ENCODE measurements at regions not wholly inside any gene's neighbourhood (a gene's known extent, or its start where the extent isn't known, plus 50 kb on each side); places are given as distances from the start of the nearest gene placed in this dataset.
"Not testable (repeated sequence)": the region's sequence is repeated elsewhere in the genome, so short reads cannot be mapped to it uniquely, and the experiment has no call there.

GRCh38 chr4:101643186-101643837 is 147.2 kb upstream of the BANK1 start:
- TF ChIP-seq NFE2L2 (conservative IDR thresholded peaks at IDR 0.05; ENCODE audit: low read length) (no peak), JUN (IDR thresholded peaks at IDR 0.05) (no peak), NR3C1 (IDR thresholded peaks at IDR 0.05) (no peak), RARB (CRISPR knock-in tag; IDR thresholded peaks at IDR 0.05) (no peak), HOXA7 (CRISPR knock-in tag; IDR thresholded peaks at IDR 0.05) (no peak), ESRRA (IDR thresholded peaks at IDR 0.05; ENCODE audit: borderline replicate concordance, low read length) (no peak), HOXB5 (CRISPR knock-in tag; IDR thresholded peaks at IDR 0.05) (no peak), EHMT2 (IDR thresholded peaks at IDR 0.05; ENCODE audit: low read depth) (no peak), CBX2 (IDR thresholded peaks at IDR 0.05; ENCODE audit: borderline replicate concordance, low read depth) (no peak), EHF (CRISPR knock-in tag; IDR thresholded peaks at IDR 0.05) (no peak), MAX (IDR thresholded peaks at IDR 0.05) (no peak), TFCP2L1 (CRISPR knock-in tag; IDR thresholded peaks at IDR 0.05) (no peak), MAFK (IDR thresholded peaks at IDR 0.05; ENCODE audit: partially characterized antibody) (no peak), MYC (IDR thresholded peaks at IDR 0.05; ENCODE audit: borderline replicate concordance, low read length) (no peak), ZNF302 (CRISPR knock-in tag; IDR thresholded peaks at IDR 0.05) (no peak), MAZ (IDR thresholded peaks at IDR 0.05; ENCODE audit: borderline replicate concordance, low read depth, low read length) (no peak)
- TF ChIP-seq, protein P1, sequence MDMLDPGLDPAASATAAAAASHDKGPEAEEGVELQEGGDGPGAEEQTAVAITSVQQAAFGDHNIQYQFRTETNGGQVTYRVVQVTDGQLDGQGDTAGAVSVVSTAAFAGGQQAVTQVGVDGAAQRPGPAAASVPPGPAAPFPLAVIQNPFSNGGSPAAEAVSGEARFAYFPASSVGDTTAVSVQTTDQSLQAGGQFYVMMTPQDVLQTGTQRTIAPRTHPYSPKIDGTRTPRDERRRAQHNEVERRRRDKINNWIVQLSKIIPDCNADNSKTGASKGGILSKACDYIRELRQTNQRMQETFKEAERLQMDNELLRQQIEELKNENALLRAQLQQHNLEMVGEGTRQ (IDR thresholded peaks at IDR 0.05), result no peak
- TF ChIP-seq, protein P2, sequence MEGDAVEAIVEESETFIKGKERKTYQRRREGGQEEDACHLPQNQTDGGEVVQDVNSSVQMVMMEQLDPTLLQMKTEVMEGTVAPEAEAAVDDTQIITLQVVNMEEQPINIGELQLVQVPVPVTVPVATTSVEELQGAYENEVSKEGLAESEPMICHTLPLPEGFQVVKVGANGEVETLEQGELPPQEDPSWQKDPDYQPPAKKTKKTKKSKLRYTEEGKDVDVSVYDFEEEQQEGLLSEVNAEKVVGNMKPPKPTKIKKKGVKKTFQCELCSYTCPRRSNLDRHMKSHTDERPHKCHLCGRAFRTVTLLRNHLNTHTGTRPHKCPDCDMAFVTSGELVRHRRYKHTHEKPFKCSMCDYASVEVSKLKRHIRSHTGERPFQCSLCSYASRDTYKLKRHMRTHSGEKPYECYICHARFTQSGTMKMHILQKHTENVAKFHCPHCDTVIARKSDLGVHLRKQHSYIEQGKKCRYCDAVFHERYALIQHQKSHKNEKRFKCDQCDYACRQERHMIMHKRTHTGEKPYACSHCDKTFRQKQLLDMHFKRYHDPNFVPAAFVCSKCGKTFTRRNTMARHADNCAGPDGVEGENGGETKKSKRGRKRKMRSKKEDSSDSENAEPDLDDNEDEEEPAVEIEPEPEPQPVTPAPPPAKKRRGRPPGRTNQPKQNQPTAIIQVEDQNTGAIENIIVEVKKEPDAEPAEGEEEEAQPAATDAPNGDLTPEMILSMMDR (IDR thresholded peaks at IDR 0.05), result no peak
- Histone ChIP-seq H3K9me3 (no peaks in the 10 kb centered on the region), H3K4me3 (no peak overlapping the region), H3K4me1 (no peaks in the 10 kb centered on the region), H3K27ac (no peak overlapping the region), H3K4me2 (no peak overlapping the region)
- 88% methylated on average over 2 of the region's 2 CpGs for WGBS (ENCODE audit: missing lambda C conversion rate)
- FAIRE-seq, result no peak
- no peak for DNase-seq (ENCODE audit: low read depth in 1 of 2, low spot score in 1 of 2)
- ATAC-seq, result no peak
- CTCF ChIA-PET, result no interaction called here
- POLR2A ChIA-PET, result no interaction called here

- H3K4me3 ChIP-seq; POLR2A ChIA-PET; DNase-seq (ENCODE audit: low read depth in 1 of 2, low spot score in 1 of 2); CTCF ChIA-PET; H3K9me3 ChIP-seq; ATAC-seq; H3K4me2 ChIP-seq; H3K4me1 ChIP-seq; H3K27ac ChIP-seq; FAIRE-seq: not testable (repeated sequence)
- 60% methylated on average over 3 of the region's 3 CpGs for WGBS (ENCODE audit: missing lambda C conversion rate)
Measured at GRCh38 chr4:101632766-101633165, 157.8 kb upstream of the BANK1 start.

DNA sequence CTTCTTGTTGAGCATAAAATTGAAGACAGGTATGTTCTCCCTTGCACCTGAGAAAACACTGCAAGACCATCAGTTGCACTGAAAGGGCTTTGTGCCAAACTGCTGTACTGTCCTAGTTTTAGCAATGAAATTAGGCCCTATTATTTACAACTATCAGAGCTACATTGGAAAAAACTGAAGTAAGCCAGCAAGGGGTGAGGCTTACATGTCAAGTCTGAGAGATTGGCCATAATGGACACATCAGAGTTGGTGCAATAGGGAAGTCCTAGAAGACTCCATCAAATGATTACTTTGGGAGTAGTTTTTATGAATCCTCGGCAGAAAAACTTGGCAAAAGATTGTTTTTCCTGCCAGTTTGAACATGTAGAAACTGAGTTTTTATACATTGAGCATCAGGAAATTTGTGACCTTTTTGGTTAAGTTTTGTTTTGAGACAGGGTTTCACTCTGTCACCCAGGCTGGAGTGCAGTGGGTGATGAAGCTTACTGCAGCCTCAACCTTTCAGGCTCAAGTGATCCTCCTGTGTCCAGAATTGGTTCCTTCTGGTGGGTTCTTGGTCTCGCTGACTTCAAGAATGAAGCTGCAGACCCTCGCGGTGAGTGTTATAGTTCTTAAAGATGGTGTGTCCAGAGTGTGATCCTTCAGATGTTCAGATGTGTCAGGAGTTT is 160.1 kb upstream of the BANK1 start:
- WGBS (ENCODE audit: missing lambda C conversion rate), result 81% methylated on average over 4 of the region's 4 CpGs
- H3K27ac ChIP-seq, result no peak overlapping the region
- ATAC-seq, result no peak
- H3K4me1 ChIP-seq, result no peaks in the 10 kb centered on the region
- H3K4me3 ChIP-seq, result no peak overlapping the region
- POLR2A ChIA-PET, result no interaction called here
- no peaks in the 10 kb centered on the region; the same call in 2 of the 3 replicates for H3K9me3 ChIP-seq
- H3K4me2 ChIP-seq, result no peak overlapping the region
- TF ChIP-seq REST (IDR thresholded peaks at IDR 0.05), result no peak
- TF ChIP-seq FOSL2 (IDR thresholded peaks at IDR 0.05), result no peak
- no peak for TF ChIP-seq FOSL2 (CRISPR knock-in tag; IDR thresholded peaks at IDR 0.05)
- TF ChIP-seq RNF2 (IDR thresholded peaks at IDR 0.05; ENCODE audit: borderline replicate concordance, low read depth), result no peak
- TF ChIP-seq HOXB5 (CRISPR knock-in tag; IDR thresholded peaks at IDR 0.05), result no peak
- no peak for FAIRE-seq
- no peak for DNase-seq (ENCODE audit: low read depth in 1 of 2, low spot score in 1 of 2)
- CTCF ChIA-PET, result interaction anchor here (0.6 kb wide), 1 partner anchor 94 kb away, joined by 3 read pairs; no protein-coding TSS in a partner anchor
